HG03575 (cell line): ENCODE measurements at regions not wholly inside any gene's neighbourhood (a gene's known extent, or its start where the extent isn't known, plus 50 kb on each side); places are given as distances from the start of the nearest gene placed in this dataset.
"Not testable (repeated sequence)": the region's sequence is repeated elsewhere in the genome, so short reads cannot be mapped to it uniquely, and the experiment has no call there.

Experiments used
- ATAC-seq: cut with Tn5 transposase; IDR thresholded peaks from one replicate; pipeline ENCODE4 v1.9.1; 2021; ENCODE audit not compliant: unreplicated experiment, insufficient number of reproducible peaks, low FRiP score; ENCODE audit errors: extremely low read depth

DNA sequence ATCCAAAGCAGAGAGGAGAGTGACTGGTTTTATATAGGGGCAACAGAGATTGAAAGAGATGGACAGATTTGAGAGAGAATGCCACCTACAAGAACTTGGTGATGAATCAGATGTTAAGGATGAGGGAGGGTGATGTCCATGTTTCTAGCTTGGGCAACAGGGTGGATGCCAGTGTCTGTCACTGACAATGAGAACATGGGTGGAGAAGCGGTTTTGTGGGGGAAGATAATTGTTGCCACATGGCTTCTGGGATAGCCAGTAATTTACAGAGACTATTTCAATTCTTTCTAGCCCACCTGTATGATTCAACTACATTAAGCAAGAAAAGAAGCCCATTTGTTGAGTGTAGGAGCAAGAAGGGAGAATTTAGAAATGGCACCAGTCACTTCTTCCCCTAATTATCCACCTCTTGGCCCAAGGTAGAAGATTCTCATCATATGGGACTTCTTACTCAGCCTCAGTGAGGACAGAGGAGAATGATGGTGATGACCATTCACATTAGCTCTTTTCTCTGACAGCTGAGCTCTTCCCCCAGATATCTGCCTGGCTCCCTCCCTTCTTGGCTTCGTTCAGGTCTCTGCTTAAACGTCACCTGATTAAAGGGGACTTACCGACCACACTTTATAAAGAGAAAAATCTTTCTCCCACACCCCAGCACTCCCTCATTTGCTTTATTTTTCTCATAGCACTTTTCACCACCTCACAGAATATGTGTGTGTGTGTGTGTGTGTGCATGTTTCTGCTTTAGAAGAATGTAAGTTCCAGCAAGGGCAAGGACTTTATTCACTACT is 117.8 kb downstream of the DUSP6 start:
- ATAC-seq: no peak

DNA sequence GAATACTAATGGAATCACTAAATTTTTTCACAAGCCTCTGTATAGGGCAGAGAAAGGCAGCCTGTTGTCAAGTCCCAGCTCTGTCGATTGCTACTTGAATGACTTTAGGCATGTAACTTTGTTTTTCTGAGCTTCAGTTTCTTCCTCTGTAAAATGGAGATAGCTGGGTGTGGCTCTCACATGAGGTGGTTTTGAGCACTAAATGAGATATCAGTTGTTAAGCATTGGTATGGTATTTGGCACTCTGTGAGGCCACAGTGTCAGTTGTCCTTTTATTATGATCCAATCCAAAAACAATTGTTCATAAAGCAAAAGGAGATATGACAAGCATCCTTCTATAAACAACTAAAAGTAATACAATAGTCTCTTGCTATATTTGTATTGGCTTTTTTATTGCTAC is 120.6 kb downstream of the DUSP6 start:
- ATAC-seq: no peak

DNA sequence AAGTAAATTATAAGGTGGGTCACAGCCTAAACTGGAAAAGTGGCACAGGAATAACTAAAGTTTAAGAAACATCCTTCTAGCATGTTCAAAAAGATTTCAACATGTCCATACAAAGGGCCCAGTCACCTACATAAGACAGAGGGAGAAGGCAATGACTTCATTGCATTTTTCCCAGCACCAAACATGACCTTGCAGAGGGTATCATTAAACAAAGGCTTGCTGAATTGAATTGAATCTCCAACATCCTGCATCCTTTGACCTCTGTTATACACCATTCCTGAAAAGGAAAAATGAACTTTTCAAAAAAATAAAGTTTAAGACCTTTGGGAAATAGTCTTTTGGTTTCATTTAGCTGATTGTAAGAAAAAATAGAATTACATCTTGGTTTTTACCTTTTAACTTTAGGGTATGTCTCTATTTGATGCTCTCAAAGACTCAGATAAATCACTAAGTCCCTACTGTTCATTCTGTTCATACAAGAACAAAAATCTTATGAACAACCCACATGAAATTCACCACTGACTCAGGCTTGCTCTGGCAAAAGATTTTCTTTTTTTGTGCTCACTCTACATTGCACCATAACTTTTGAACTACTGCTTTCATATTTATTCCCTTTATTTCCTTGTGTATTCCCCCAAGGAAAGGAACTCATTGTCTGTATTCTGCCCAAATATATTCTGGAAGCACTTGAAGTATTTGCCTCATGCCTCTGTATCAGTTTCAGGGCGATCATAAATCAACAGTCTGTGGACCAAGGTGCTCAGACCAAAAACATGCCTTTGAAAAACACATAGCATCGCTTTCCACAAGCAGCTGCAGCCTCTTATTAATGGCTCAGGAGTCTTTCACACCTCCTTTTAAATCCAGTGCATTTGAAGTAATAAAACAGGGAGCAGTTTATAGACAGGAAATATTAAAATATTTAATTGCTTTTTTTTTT is 121.7 kb downstream of the DUSP6 start:
- no peak for ATAC-seq

DNA sequence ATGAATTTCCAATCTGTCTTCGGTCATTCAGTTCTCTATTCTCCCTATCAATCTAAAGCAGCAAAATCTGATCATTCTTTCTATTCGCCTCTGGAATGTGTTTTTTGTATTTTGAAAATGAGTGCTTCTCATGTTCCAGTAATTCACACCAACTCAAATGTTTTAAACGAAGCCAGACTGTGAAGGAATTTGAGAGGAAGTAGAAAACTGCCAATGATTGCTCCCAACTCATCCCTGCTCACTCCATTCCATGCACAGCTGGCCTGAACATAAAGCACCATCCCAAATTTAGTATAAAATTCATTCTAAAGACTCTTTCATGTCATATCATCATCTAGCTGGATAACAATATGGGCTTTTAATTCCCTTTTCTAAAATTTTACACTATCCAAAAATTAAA is 123.8 kb downstream of the DUSP6 start:
- ATAC-seq: no peak

DNA sequence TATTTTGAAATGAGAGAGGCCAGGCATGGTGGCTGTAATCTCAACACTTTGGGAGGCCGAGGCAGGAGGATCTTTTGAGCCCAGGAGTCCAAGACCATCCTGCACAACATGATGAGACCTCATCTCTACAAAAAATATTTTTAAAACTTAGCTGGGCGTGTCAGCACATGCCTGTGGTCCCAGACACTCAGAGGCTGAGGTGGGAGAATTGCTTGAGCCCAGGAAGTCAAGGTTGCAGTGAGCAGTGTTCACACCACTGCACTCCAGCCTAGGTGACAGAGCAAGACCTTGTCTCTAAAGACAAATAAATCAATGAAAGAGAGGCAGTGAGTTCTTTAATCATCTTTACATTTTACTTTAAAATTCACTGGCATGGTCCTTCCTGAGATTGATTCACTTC is 124.5 kb downstream of the DUSP6 start:
- ATAC-seq: no peak

DNA sequence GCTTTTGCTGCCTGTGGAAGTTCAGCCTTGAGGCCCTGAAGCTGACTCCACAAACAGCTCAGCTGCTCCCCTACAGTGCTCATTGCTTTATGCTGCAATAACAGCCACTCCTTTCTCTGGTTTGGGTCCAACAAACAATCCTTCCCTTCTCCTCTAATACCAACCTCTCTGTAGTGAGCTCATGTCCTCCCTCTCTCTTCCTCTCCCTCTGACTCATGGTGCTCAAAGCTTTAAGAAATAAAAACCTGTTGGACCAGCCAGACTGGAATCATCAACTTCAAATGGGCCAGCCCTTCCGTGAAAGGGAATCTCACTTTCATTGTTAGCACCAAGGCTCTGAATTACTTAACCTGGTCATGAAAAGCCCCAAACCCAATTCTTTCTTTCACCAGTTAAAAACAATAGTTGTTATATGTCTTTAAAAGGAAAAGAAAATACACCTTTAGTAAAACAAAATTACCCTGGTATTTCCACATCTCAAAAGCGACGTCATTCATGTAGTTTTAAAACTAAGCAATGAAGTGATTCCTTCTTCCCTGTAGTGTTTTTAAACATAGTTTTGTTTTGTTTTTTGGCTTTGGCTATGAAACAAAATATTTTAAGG is 126.4 kb downstream of the DUSP6 start:
- no peak for ATAC-seq

DNA sequence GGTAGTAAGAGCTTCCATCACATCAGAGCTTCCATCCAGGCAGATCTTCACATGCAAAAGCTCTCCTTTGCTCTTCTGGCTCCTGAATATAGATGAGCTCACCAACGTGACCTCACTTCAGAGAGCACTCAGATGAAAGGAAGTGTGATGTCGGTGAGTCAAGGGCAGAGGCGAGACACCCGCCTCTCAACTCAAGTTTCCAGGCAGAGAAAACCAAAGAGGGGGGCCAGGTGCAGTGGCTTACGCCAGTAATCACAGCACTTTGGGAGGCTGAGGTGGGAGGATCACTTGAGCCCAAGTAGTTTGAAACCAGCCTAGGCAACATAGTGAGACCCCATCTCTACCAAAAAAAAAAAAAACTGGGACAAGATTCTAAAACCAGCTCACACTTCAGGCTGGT is 126.9 kb downstream of the DUSP6 start:
- ATAC-seq: no peak

DNA sequence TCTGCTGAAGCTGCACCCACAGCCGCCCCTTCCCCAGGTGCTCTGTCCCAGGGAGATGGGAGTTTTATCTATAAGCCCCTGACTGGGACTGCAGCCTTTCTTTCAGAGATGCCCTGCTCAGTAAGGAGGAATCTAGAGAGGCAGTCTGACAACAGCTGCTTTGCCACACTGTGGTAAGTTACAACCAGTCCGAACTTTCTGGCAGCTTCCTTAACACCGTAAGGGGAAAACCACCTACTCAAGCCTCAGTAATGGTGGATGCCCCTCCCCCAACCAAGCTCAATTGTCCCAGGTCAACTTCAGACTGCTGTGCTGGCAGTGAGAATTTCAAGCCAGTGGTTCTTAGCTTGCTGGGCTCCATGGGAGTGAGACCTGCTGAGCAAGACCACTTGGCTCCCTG is 129.7 kb downstream of the DUSP6 start:
- not testable (repeated sequence) for ATAC-seq

DNA sequence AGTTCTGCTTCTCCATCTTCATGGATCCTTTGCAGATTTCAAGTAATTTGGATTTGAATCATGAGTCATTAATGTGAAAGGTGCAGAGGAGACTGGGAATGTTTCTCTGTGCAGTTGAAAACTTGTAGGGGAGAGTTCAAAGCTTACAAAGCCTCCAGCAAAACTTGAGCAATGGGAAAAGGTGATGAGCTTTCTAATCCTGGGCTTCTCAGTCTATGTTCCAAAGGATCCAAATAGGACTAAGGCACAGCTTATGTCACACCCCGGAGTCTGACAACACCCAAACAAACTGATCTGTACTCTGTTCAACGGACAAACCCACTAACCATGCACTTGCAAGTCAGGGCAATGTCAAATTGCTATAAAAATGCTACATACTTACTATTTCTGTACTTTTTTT is 134.8 kb downstream of the DUSP6 start:
- ATAC-seq: no peak

DNA sequence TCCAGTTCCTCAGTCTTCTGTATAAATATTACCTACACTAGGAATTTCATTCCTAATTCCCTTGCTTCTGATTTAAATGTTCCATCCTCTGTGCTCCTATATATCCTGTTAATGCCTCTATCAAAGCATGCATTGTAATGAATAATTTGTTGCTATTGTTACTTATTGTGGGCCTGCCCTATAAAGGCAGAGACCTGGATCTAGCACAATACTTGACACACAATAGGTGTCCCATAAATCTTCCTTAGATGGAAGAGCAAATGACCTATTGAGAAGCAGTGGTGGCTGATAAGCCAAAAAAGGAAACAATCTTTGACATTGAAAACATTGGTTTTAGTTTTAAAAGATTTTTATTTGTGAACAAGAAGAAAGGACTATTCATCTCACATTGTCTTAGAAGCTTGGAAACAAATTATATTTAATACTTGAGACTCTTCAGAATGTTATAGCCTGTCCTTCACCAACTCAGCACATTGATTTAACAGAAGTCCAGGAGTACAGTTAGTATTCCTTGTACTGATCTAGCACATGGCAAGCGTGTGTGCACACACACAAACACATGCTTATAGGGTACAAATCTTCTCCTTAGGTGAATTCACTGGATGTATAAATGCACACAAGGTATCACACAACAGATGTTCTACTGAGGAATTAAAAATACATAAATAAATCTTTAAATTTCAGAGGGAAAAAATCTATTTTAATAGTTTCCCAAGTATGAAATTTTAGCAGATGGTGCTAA is 135.9 kb downstream of the DUSP6 start:
- no peak for ATAC-seq

DNA sequence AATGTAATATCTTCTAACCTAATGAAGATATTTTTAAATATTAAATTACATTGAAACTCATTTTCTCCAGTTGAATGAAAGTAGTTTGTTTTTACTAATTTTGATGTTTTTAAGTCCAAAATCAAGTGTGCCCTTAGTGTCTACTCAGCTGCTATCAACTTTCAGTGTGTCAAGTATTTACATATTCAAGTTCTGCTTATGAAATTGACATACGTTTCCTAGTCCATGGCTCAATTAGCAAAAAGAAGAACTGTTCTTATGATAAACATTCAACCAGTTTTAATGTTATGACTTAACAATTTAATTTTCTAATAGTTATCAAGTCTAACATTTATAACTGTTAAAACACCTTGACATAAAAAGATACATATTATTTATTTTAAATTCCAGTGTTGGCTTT is 137.1 kb downstream of the DUSP6 start:
- ATAC-seq: no peak

DNA sequence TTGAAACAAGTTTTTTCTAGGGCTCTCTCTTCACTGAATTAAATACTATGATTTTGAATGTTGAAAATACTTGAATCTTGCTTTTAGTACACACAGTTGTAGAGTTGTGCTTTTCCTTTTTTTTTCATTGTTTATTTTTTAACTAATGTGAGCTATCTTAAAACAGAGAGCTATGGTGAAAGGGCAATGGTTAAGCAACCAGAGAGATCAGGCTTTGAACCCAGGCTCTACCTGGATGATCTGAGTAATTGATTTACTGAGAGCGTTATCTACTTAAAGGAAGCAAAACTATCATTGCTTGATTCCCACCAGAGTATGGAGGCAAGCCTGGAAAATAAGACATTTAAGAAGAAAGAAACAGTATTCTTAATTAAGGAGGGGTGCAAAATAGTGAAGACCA is 138.6 kb downstream of the DUSP6 start:
- ATAC-seq: no peak

DNA sequence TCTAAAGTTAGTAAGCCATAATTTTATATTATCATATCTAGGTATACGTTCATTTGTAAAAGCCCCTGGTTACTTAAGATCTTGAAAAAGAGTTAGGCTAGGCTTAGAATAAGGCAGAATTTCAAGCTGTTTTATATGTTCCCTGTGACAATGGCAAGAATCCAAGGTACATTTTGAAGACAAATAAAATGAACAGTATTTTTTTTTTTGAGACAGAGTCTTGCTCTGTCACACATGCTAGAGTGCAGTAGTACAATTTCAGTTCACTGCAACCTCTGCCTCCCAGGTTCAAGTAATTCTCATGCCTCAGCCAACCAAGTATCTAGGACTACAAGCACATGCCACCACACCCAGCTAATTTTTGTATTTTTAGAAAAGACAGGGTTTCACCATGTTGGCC is 139.2 kb downstream of the DUSP6 start:
- ATAC-seq: no peak

DNA sequence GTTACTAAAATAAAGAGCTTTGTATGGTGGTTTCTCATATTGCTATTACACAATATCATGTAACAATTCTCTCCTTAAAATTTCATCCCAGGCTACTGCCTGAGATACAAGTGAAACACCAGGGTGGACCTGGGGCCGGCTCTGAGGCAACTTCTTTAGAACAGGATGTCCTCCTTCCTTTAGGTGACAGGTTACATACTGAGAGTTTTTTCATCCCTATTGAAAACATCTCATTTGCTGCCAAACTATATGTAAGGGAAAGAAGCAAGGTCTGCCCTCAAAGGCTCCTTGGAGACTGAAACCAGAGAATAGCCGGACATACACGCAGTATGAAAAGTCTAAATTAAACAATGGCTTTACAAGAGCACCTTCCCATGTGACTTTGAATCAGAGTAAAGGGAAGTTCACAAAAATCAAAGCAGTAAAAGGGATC is 139.9 kb downstream of the DUSP6 start:
- no peak for ATAC-seq

DNA sequence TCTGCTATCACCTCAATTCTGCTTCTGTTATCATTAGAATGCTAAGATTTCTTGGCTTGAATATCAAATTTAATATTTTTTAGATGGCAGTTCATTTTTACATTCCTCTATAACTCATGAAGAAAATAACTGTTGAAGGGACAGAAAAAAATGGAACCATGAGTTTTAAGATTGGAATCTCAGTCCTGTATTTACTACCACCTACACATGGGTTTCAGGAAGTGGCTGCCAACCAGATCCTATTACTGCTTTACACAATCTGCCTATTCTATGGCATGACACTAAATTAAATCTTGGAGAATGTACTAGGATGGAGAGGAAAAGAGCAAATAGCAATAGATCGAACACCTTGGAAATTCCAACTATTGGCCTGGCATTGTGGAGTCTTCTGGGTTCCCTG is 140.8 kb downstream of the DUSP6 start:
- ATAC-seq: no peak

DNA sequence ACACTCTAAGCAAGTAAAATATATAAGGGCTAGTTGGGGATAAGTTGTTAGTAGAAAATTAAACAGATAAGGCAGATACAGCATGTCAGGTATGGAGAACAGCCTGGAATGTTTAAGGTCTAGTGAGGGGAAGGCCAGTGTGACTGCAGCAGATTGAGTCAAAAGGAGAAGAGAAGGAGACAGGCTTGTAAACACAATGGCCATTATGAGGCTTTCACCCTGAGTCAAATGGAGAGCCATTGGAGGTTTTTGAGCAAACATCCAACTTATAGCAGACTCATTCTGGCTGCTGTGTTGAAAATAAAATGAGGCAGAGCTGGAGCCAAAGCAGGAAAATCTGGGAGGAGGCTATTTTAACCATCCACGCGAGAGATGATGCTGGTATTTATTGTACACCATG is 142.0 kb downstream of the DUSP6 start:
- ATAC-seq: no peak

DNA sequence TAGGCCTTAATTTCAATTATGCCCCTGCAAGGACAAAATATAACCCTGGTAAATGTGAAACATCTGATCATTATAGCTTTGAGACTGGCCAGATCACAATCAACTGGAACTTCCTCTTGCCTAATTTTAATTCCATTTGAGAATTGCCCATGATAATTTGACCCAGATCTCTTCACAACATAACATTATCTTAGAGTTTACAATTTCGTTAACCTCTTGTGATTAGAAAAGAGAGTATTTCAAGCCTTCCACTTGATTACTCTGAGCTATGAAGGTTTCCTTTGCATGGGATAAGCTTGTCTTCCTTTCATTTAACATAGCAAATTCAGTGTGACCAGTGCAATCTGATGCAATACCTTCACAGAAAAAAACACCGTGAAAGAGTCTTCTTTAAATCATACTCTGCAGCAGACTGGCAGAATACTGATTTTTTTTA is 143.6 kb downstream of the DUSP6 start:
- ATAC-seq: no peak

DNA sequence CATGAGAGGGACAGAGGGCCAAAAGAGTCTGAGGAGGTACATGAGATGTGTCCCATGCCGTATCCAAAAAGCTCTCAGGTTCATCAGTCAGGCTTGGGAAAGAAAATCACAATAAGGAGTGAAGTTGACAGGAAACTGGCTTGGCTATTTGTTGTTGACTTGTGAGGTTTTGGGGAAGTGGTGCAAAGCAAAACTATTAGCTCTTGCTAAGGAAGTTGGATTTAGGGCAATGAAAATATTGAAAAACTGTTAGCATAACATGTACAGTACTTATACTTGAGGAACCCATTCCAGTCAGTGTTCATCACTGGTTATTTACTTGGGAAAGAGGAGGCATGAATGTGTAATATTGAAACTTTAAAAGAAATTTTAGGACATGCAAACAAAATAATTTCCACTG is 145.9 kb downstream of the DUSP6 start:
- no peak for ATAC-seq

DNA sequence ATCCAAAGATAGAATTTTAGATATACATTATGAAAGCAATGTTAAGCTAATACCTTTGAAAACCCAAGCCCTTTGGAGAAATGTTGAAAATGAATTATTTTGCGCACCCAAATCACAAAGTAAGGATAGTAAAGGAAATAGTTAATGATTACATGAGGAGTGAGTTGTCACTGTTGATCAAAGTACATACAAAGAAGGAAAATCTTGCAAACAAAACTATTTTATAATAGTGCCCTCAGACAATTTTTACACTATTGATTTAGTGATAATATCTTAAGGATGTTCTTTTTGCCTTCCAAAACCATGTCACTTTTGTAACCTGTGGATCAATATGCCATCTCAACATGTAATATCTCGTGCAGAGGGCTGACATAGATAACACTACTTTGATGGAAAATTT is 146.8 kb downstream of the DUSP6 start:
- no peak for ATAC-seq
